Liver (tissue), 8 donors: ENCODE measurements at regions not wholly inside any gene's neighbourhood (a gene's known extent, or its start where the extent isn't known, plus 50 kb on each side); places are given as distances from the start of the nearest gene placed in this dataset.

Experiments
- DNase-seq: peaks from one replicate; pipeline ENCODE4 v3.0.0-alpha.2; 2017; ENCODE audit warnings: low spot score
- H3K27ac ChIP-seq, 2 donors: one replicate each; pipeline ENCODE4 v1.7.0; 2013; ENCODE audit warnings: inconsistent platforms in 2 of 2, low read length in 2 of 2, control low read depth in 1 of 2, low read depth in 1 of 2, mild to moderate bottlenecking in 1 of 2
- H3K27me3 ChIP-seq, 4 donors: one replicate each; pipeline versions ENCODE4 v1.6.1 to v1.7.0; 2013; ENCODE audit warnings: low read length in 3 of 4, inconsistent platforms in 1 of 4, mild to moderate bottlenecking in 1 of 4, moderate library complexity in 1 of 4; ENCODE audit not compliant: control insufficient read depth in 4 of 4, insufficient read depth in 4 of 4
- H3K36me3 ChIP-seq, 4 donors: one replicate each; pipeline versions ENCODE4 v1.6.1 to v1.7.0; 2013; ENCODE audit warnings: low read length in 3 of 4, mild to moderate bottlenecking in 3 of 4, low read depth in 1 of 4, moderate library complexity in 1 of 4; ENCODE audit not compliant: control insufficient read depth in 4 of 4, insufficient read depth in 3 of 4
- H3K4me1 ChIP-seq, 4 donors: one replicate each; pipeline versions ENCODE4 v1.6.1 to v1.7.0; 2013; ENCODE audit warnings: low read length in 3 of 4, mild to moderate bottlenecking in 3 of 4, moderate library complexity in 1 of 4; ENCODE audit not compliant: control insufficient read depth in 4 of 4, insufficient read depth in 4 of 4
- H3K4me3 ChIP-seq, 3 donors: one replicate each; pipeline versions ENCODE4 v1.6.1 to v1.7.0; 2013; ENCODE audit warnings: low read length in 3 of 3, control low read depth in 1 of 3, low read depth in 1 of 3, mild to moderate bottlenecking in 1 of 3
- H3K9ac ChIP-seq, 2 donors: one replicate each; pipeline ENCODE4 v1.7.0; 2013; ENCODE audit warnings: low read length in 2 of 2, mild to moderate bottlenecking in 2 of 2, moderate library complexity in 2 of 2, control low read depth in 1 of 2, low read depth in 1 of 2
- H3K9me3 ChIP-seq, 4 donors: one replicate each; pipeline versions ENCODE4 v1.6.1 to v1.7.0; 2013; ENCODE audit warnings: low read length in 3 of 4; ENCODE audit not compliant: control insufficient read depth in 4 of 4
- EGR1 ChIP-seq, 2 donors: IDR thresholded peaks; 2 replicates each; pipeline ENCODE4 v1.6.1; 2016 to 2018; ENCODE audit warnings: antibody characterized with exemption in 2 of 2, low read depth in 2 of 2
- FOXA1 ChIP-seq: IDR thresholded peaks from 2 replicates; pipeline ENCODE4 v1.6.1; 2016; ENCODE audit warnings: antibody characterized with exemption
- FOXA2 ChIP-seq: IDR thresholded peaks from 2 replicates; pipeline ENCODE4 v1.6.1; 2016; ENCODE audit warnings: antibody characterized with exemption
- GABPA ChIP-seq, 2 donors: IDR thresholded peaks in 1 of 2; conservative IDR thresholded peaks in 1 of 2; 2 replicates each; pipeline ENCODE4 v1.6.1; 2016; ENCODE audit warnings: antibody characterized with exemption in 2 of 2, mild to moderate bottlenecking in 1 of 2, moderate library complexity in 1 of 2
- HNF4A ChIP-seq, 2 donors: conservative IDR thresholded peaks; 2 replicates each; pipeline ENCODE4 v1.6.1; 2016; ENCODE audit warnings: antibody characterized with exemption in 2 of 2, mild to moderate bottlenecking in 2 of 2
- HNF4G ChIP-seq: IDR thresholded peaks from 2 replicates; pipeline ENCODE4 v1.6.1; 2016; ENCODE audit warnings: antibody characterized with exemption
- JUND ChIP-seq, 2 donors: IDR thresholded peaks; 2 replicates each; pipeline ENCODE4 v1.6.1; 2016; ENCODE audit warnings: antibody characterized with exemption in 2 of 2
- NR2F2 ChIP-seq: IDR thresholded peaks from 2 replicates; pipeline ENCODE4 v1.6.1; 2016; ENCODE audit warnings: antibody characterized with exemption
- RAD21 ChIP-seq, 2 donors: IDR thresholded peaks; 2 replicates each; pipeline ENCODE4 v1.6.1; 2016; ENCODE audit warnings: antibody characterized with exemption in 2 of 2, mild to moderate bottlenecking in 2 of 2
- RXRA ChIP-seq, 2 donors: IDR thresholded peaks; 2 replicates each; pipeline ENCODE4 v1.6.1; 2017 to 2018; ENCODE audit warnings: antibody characterized with exemption in 2 of 2, mild to moderate bottlenecking in 1 of 2
- TAF1 ChIP-seq: conservative IDR thresholded peaks from 2 replicates; pipeline ENCODE4 v1.6.1; 2016; ENCODE audit warnings: antibody characterized with exemption, mild to moderate bottlenecking
- YY1 ChIP-seq: IDR thresholded peaks from 2 replicates; pipeline ENCODE4 v1.6.1; 2016; ENCODE audit warnings: antibody characterized with exemption, mild to moderate bottlenecking
- WGBS: extraction: QIAGEN DNeasy Blood & Tissue Kit; methylation state at CpG from one replicate; pipeline ENCODE4 v1.1.7; 2013; 5-methylcytosine and 5-hydroxymethylcytosine counted together
- TF ChIP-seq, protein P1 (sequence below): fragments of 150-350 bp; IDR thresholded peaks from 2 replicates; pipeline ENCODE4 v1.5.1; 2017; ENCODE audit warnings: improper control_type of control experiment, low read depth, low read length; ENCODE audit not compliant: missing input control
- TF ChIP-seq, protein P2 (sequence below): IDR thresholded peaks from 2 replicates; pipeline ENCODE4 v1.6.1; 2016; ENCODE audit warnings: antibody characterized with exemption
- TF ChIP-seq, protein P3 (sequence below): IDR thresholded peaks from 2 replicates; pipeline ENCODE4 v1.6.1; 2016; ENCODE audit warnings: antibody characterized with exemption
- TF ChIP-seq, protein P4 (sequence below): IDR thresholded peaks from 2 replicates; pipeline ENCODE4 v1.6.1; 2016; ENCODE audit warnings: antibody characterized with exemption
- donor health status: healthy.
- donor health status: healthy.
- donor health status: healthy.
- donor health status: healthy.
- donor health status: healthy.

DNA sequence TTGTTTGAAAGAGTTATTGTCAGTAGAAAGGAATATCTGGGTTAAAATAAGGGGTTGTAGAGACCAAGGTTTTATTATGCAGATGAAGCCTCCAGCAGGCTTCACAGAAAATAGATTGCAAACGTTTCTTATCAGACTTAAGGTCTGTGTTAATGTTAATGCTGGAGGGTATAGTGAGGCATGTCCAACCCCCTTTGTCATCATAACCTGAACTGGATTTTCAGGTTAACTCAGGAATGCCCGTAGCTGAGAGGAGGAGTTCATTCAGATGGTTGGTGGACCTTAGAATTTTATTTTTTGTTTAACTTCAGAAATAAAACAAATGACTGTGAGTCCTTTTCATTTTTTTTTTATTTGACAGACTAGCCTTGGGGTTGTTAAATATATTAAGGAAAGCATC, 354.1 kb downstream of the GPM6A start:
- Histone ChIP-seq H3K9me3 (peaks cover 0 to 2% (median 0%) of the 10 kb centered on the region in 4 donors), H3K36me3 (no peaks in the 10 kb centered on the region), H3K4me1 (no peaks in the 10 kb centered on the region), H3K4me3 (no peak overlapping the region), H3K9ac (no peak overlapping the region), H3K27me3 (no peaks in the 10 kb centered on the region), H3K27ac (no peak overlapping the region)
- TF ChIP-seq HNF4A (conservative IDR thresholded peaks at IDR 0.05) (no peak), RXRA (IDR thresholded peaks at IDR 0.05) (no peak), HNF4G (no peak), FOXA2 (no peak), NR2F2 (no peak)
- TF ChIP-seq, protein P1, sequence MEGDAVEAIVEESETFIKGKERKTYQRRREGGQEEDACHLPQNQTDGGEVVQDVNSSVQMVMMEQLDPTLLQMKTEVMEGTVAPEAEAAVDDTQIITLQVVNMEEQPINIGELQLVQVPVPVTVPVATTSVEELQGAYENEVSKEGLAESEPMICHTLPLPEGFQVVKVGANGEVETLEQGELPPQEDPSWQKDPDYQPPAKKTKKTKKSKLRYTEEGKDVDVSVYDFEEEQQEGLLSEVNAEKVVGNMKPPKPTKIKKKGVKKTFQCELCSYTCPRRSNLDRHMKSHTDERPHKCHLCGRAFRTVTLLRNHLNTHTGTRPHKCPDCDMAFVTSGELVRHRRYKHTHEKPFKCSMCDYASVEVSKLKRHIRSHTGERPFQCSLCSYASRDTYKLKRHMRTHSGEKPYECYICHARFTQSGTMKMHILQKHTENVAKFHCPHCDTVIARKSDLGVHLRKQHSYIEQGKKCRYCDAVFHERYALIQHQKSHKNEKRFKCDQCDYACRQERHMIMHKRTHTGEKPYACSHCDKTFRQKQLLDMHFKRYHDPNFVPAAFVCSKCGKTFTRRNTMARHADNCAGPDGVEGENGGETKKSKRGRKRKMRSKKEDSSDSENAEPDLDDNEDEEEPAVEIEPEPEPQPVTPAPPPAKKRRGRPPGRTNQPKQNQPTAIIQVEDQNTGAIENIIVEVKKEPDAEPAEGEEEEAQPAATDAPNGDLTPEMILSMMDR = no peak
- DNase-seq = no peak
- 38% methylated on average over 2 of the region's 2 CpGs for WGBS

DNA sequence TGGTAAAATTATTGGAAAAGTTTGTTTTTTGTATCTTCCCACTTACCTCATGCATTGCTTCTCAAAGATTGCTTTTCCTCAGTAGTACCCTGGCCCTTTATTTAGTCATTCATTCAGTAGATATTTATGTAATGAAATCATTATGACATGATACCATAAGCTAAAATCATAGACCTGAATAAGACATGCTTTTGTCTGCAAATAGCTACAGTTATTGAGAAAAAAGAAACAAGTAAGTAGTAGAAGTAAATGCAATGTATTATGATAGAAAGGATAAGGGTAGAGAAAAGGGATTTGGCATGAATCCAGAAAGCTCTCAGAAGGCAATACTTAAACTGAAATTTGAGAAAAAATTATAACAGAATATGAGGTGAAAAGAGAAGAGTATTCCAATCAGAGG, 352.5 kb downstream of the GPM6A start:
- peaks cover 0 to 2% (median 0%) of the 10 kb centered on the region in 4 donors for H3K9me3 ChIP-seq
- no peak overlapping the region for H3K27ac ChIP-seq
- no peak overlapping the region for H3K9ac ChIP-seq
- TF ChIP-seq FOXA1 (no peak), RAD21 (IDR thresholded peaks at IDR 0.05) (no peak)
- TF ChIP-seq, protein P2, sequence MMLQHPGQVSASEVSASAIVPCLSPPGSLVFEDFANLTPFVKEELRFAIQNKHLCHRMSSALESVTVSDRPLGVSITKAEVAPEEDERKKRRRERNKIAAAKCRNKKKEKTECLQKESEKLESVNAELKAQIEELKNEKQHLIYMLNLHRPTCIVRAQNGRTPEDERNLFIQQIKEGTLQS = no peak
- no peaks in the 10 kb centered on the region for H3K4me1 ChIP-seq
- no peaks in the 10 kb centered on the region for H3K36me3 ChIP-seq
- H3K4me3 ChIP-seq = no peak overlapping the region
- no peak for DNase-seq
- no peaks in the 10 kb centered on the region for H3K27me3 ChIP-seq

DNA sequence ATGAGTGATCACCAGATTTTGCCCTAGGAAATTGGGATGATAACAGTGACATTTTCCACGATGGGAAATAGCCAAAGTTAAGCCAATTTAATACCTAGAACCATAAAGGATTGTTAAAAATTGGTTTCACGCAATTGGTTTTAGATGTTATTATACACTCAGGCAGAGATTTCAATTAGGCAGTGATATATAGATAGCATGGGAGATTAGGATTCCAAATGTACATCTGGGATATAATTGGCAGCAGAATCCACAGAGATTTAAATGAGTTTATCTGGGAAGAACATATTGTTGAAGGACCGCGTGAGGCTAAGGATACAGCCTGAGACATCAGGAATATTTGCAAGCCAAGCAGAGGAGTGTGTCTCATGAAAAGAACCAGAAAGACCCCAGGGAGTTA, 351.6 kb downstream of the GPM6A start:
- Histone ChIP-seq H3K4me3 (no peak overlapping the region), H3K36me3 (no peaks in the 10 kb centered on the region), H3K9ac (no peak overlapping the region), H3K27ac (no peak overlapping the region), H3K27me3 (no peaks in the 10 kb centered on the region), H3K9me3 (no peaks in the 10 kb centered on the region), H3K4me1 (no peaks in the 10 kb centered on the region)
- no peak for DNase-seq
- WGBS = 68% methylated on average over 4 of the region's 4 CpGs
- TF ChIP-seq JUND (IDR thresholded peaks at IDR 0.05) = no peak
- TF ChIP-seq, protein P3, sequence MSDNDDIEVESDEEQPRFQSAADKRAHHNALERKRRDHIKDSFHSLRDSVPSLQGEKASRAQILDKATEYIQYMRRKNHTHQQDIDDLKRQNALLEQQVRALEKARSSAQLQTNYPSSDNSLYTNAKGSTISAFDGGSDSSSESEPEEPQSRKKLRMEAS = no peak
- TF ChIP-seq GABPA (IDR thresholded peaks at IDR 0.05 in 1 of 2, conservative IDR thresholded peaks at IDR 0.05 in 1 of 2) = no peak
- TF ChIP-seq, protein P2 = no peak
- TF ChIP-seq HNF4G = no peak
- no peak for TF ChIP-seq EGR1 (IDR thresholded peaks at IDR 0.05; ENCODE audit: low read depth in 2 of 2)
- TF ChIP-seq, protein P1 = no peak
- TF ChIP-seq FOXA2 = no peak
- TF ChIP-seq, protein P4, sequence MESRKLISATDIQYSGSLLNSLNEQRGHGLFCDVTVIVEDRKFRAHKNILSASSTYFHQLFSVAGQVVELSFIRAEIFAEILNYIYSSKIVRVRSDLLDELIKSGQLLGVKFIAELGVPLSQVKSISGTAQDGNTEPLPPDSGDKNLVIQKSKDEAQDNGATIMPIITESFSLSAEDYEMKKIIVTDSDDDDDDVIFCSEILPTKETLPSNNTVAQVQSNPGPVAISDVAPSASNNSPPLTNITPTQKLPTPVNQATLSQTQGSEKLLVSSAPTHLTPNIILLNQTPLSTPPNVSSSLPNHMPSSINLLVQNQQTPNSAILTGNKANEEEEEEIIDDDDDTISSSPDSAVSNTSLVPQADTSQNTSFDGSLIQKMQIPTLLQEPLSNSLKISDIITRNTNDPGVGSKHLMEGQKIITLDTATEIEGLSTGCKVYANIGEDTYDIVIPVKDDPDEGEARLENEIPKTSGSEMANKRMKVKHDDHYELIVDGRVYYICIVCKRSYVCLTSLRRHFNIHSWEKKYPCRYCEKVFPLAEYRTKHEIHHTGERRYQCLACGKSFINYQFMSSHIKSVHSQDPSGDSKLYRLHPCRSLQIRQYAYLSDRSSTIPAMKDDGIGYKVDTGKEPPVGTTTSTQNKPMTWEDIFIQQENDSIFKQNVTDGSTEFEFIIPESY = no peak
- no peak for TF ChIP-seq RAD21 (IDR thresholded peaks at IDR 0.05)
- TF ChIP-seq HNF4A (conservative IDR thresholded peaks at IDR 0.05) = no peak
- no peak for TF ChIP-seq FOXA1
- TF ChIP-seq RXRA (IDR thresholded peaks at IDR 0.05) = no peak
- TF ChIP-seq TAF1 = no peak
- TF ChIP-seq YY1 = no peak
